ENCODE measurements at regions not wholly inside any gene's neighbourhood (a gene's known extent, or its start where the extent isn't known, plus 50 kb on each side); places are given as distances from the start of the nearest gene placed in this dataset.

GRCh38 chr1:87598429-87598828 lies 269.7 kb downstream of the LMO4 start:
- ChIA-PET POLR2A (no interaction called here), CTCF (no interaction called here)
- H3K27me3 ChIP-seq (ENCODE audit: control insufficient read depth, insufficient read depth, low read length) = no peaks in the 10 kb centered on the region
- H3K4me3 ChIP-seq (ENCODE audit: low read depth, low read length) = no peak overlapping the region
- no peak for TF ChIP-seq CTCF (IDR thresholded peaks at IDR 0.05; ENCODE audit: insufficient read depth, low read depth, low read length)
- no peaks in the 10 kb centered on the region for H3K36me3 ChIP-seq (ENCODE audit: control insufficient read depth, insufficient read depth, low read length)
- DNase-seq (ENCODE audit: low read depth) = no peak

- no peak for DNase-seq (ENCODE audit: low read depth)
- no peaks in the 10 kb centered on the region for H3K36me3 ChIP-seq (ENCODE audit: control insufficient read depth, insufficient read depth, low read length)
- no peak for TF ChIP-seq CTCF (IDR thresholded peaks at IDR 0.05; ENCODE audit: insufficient read depth, low read depth, low read length)
- no peaks in the 10 kb centered on the region for H3K27me3 ChIP-seq (ENCODE audit: control insufficient read depth, insufficient read depth, low read length)
- ChIA-PET POLR2A (no interaction called here), CTCF (no interaction called here)
- H3K4me3 ChIP-seq (ENCODE audit: low read depth, low read length) = no peak overlapping the region
Observed at GRCh38 chr1:87599569-87599968, 270.9 kb downstream of the LMO4 start.

- Histone ChIP-seq H3K36me3 (ENCODE audit: control insufficient read depth, insufficient read depth, low read length) (no peaks in the 10 kb centered on the region), H3K4me3 (ENCODE audit: low read depth, low read length) (no peak overlapping the region), H3K27me3 (ENCODE audit: control insufficient read depth, insufficient read depth, low read length) (no peaks in the 10 kb centered on the region)
- ChIA-PET POLR2A (no interaction called here), CTCF (no interaction called here)
- DNase-seq (ENCODE audit: low read depth) = no peak
- no peak for TF ChIP-seq CTCF (IDR thresholded peaks at IDR 0.05; ENCODE audit: insufficient read depth, low read depth, low read length)
Observed at GRCh38 chr1:87600055-87600850, 271.6 kb downstream of the LMO4 start.

GRCh38 chr1:87600854-87601253 lies 272.2 kb downstream of the LMO4 start:
- Histone ChIP-seq H3K4me3 (ENCODE audit: low read depth, low read length) (no peak overlapping the region), H3K36me3 (ENCODE audit: control insufficient read depth, insufficient read depth, low read length) (no peaks in the 10 kb centered on the region), H3K27me3 (ENCODE audit: control insufficient read depth, insufficient read depth, low read length) (no peaks in the 10 kb centered on the region)
- DNase-seq (ENCODE audit: low read depth) = no peak
- no peak for TF ChIP-seq CTCF (IDR thresholded peaks at IDR 0.05; ENCODE audit: insufficient read depth, low read depth, low read length)
- ChIA-PET CTCF (no interaction called here), POLR2A (no interaction called here)

- CTCF ChIA-PET = interaction anchor here (1.3 kb wide), 1 partner anchor 18 kb away, joined by 3 read pairs; no protein-coding TSS in a partner anchor
- TF ChIP-seq CTCF (IDR thresholded peaks at IDR 0.05; ENCODE audit: insufficient read depth, low read depth, low read length) = no peak
- no peak for DNase-seq (ENCODE audit: low read depth)
- Histone ChIP-seq H3K27me3 (ENCODE audit: control insufficient read depth, insufficient read depth, low read length) (no peaks in the 10 kb centered on the region), H3K36me3 (ENCODE audit: control insufficient read depth, insufficient read depth, low read length) (no peaks in the 10 kb centered on the region), H3K4me3 (ENCODE audit: low read depth, low read length) (no peak overlapping the region)
- POLR2A ChIA-PET = no interaction called here
Observed at GRCh38 chr1:87603626-87604025, 274.9 kb downstream of the LMO4 start.
